GM21529 (cell line): ENCODE measurements at regions not wholly inside any gene's neighbourhood (a gene's known extent, or its start where the extent isn't known, plus 50 kb on each side); places are given as distances from the start of the nearest gene placed in this dataset.
"Not testable (repeated sequence)": the region's sequence is repeated elsewhere in the genome, so short reads cannot be mapped to it uniquely, and the experiment has no call there.

Experiments used
- ATAC-seq: cut with Tn5 transposase; IDR thresholded peaks from one replicate; pipeline ENCODE4 v1.9.1; 2021; ENCODE audit not compliant: unreplicated experiment

- ATAC-seq: no peak
Measured at GRCh38 chr5:166803058-166803457, 1488.4 kb upstream of the WWC1 start.

GRCh38 chr5:166804223-166804622, 1487.2 kb upstream of the WWC1 start:
- ATAC-seq: not testable (repeated sequence)

GRCh38 chr5:166804693-166805092, 1486.8 kb upstream of the WWC1 start:
- ATAC-seq: not testable (repeated sequence)

- ATAC-seq: not testable (repeated sequence)
Measured at GRCh38 chr5:166810093-166810658, 1481.3 kb upstream of the WWC1 start.

GRCh38 chr5:166810721-166811120, 1480.7 kb upstream of the WWC1 start:
- ATAC-seq: no peak

- no peak for ATAC-seq
Measured at GRCh38 chr5:166823360-166823759, 1468.1 kb upstream of the WWC1 start.

GRCh38 chr5:166834246-166834645, 1457.2 kb upstream of the WWC1 start:
- ATAC-seq: no peak

GRCh38 chr5:166845044-166845443, 1446.4 kb upstream of the WWC1 start:
- no peak for ATAC-seq

- ATAC-seq: no peak
Measured at GRCh38 chr5:166856791-166857190, 1434.7 kb upstream of the WWC1 start.

- ATAC-seq: no peak
Measured at GRCh38 chr5:166860426-166860825, 1431.0 kb upstream of the WWC1 start.

- no peak for ATAC-seq
Measured at GRCh38 chr5:166862581-166862980, 1428.9 kb upstream of the WWC1 start.

GRCh38 chr5:166865206-166865605, 1426.2 kb upstream of the WWC1 start:
- no peak for ATAC-seq

GRCh38 chr5:166880456-166880855, 1411.0 kb upstream of the WWC1 start:
- ATAC-seq: no peak

GRCh38 chr5:166881802-166882201, 1409.6 kb upstream of the WWC1 start:
- ATAC-seq: no peak

GRCh38 chr5:166883016-166883415, 1408.4 kb upstream of the WWC1 start:
- ATAC-seq: no peak

GRCh38 chr5:166898166-166898565, 1393.3 kb upstream of the WWC1 start:
- ATAC-seq: no peak

GRCh38 chr5:166899343-166899742, 1392.1 kb upstream of the WWC1 start:
- ATAC-seq: no peak

GRCh38 chr5:166904571-166904970, 1386.9 kb upstream of the WWC1 start:
- no peak for ATAC-seq

GRCh38 chr5:166906991-166907713, 1384.3 kb upstream of the WWC1 start:
- ATAC-seq: no peak

- no peak for ATAC-seq
Measured at GRCh38 chr5:166909040-166909439, 1382.4 kb upstream of the WWC1 start.

GRCh38 chr5:166909926-166910325, 1381.5 kb upstream of the WWC1 start:
- ATAC-seq: no peak

GRCh38 chr5:166910995-166911394, 1380.5 kb upstream of the WWC1 start:
- ATAC-seq: no peak

GRCh38 chr5:166916021-166916420, 1375.4 kb upstream of the WWC1 start:
- no peak for ATAC-seq
